Gastroesophageal sphincter (tissue), 4 donors: ENCODE measurements at regions not wholly inside any gene's neighbourhood (a gene's known extent, or its start where the extent isn't known, plus 50 kb on each side); places are given as distances from the start of the nearest gene placed in this dataset.

Experiments
- ATAC-seq: fragments of 150-250 bp; one replicate; pipeline ENCODE4 v1.9.1; 2016; ENCODE audit warnings: mild to moderate bottlenecking, moderate library complexity
- H3K27ac ChIP-seq, 4 donors: fragments of 200-600 bp; sonication (generic) in 3 of 4; 1 replicate in 3 of 4; 2 replicates in 1 of 4; pipeline ENCODE4 v1.5.1; 2016 to 2019
- H3K27me3 ChIP-seq: fragments of 200-600 bp; sonication (generic); one replicate; pipeline ENCODE4 v1.5.1; 2019
- H3K36me3 ChIP-seq, 2 donors: fragments of 200-600 bp; sonication (generic); one replicate each; pipeline ENCODE4 v1.5.1; 2019; ENCODE audit warnings: control low read depth in 1 of 2
- H3K4me1 ChIP-seq, 3 donors: fragments of 200-600 bp; sonication (generic); 1 replicate in 2 of 3; 2 replicates in 1 of 3; pipeline ENCODE4 v1.5.1; 2016 to 2019; ENCODE audit warnings: control low read depth in 2 of 3
- H3K4me3 ChIP-seq, 2 donors: fragments of 200-600 bp; sonication (generic); one replicate each; pipeline ENCODE4 v1.5.1; 2019; ENCODE audit warnings: mild to moderate bottlenecking in 1 of 2, moderate library complexity in 1 of 2
- H3K9me3 ChIP-seq, 3 donors: fragments of 200-600 bp; sonication (generic); one replicate each; pipeline ENCODE4 v1.5.1; 2017 to 2019; ENCODE audit warnings: control low read depth in 2 of 3
- EP300 ChIP-seq: sonication (generic); formaldehyde crosslinking; IDR thresholded peaks from one replicate; pipeline ENCODE4 v1.6.1; 2017; ENCODE audit warnings: antibody characterized with exemption, mild to moderate bottlenecking
- POLR2A ChIP-seq, 2 donors: fragments of 450-650 bp; IDR thresholded peaks; one replicate each; pipeline ENCODE4 v1.6.1; 2017; ENCODE audit warnings: antibody characterized with exemption in 2 of 2, mild to moderate bottlenecking in 2 of 2, moderate library complexity in 1 of 2
- POLR2AphosphoS5 ChIP-seq: sonication (generic); formaldehyde crosslinking; IDR thresholded peaks from one replicate; pipeline ENCODE4 v1.6.1; 2017; ENCODE audit warnings: antibody characterized with exemption
- WGBS, 2 donors: methylation state at CpG; one replicate each; pipeline ENCODE4 v1.1.5; 2018; ENCODE audit warnings: low coverage in 1 of 2; 5-methylcytosine and 5-hydroxymethylcytosine counted together
- TF ChIP-seq, protein P1 (sequence below), 4 experiments: fragments of 200-600 bp in 2 of 4; fragments of 450-650 bp in 2 of 4; sonication (generic) in 1 of 4; IDR thresholded peaks; one replicate each; pipeline ENCODE4 v1.5.1; 2017 to 2019; ENCODE audit warnings: antibody characterized with exemption in 4 of 4, mild to moderate bottlenecking in 2 of 4, moderate library complexity in 2 of 4

DNA sequence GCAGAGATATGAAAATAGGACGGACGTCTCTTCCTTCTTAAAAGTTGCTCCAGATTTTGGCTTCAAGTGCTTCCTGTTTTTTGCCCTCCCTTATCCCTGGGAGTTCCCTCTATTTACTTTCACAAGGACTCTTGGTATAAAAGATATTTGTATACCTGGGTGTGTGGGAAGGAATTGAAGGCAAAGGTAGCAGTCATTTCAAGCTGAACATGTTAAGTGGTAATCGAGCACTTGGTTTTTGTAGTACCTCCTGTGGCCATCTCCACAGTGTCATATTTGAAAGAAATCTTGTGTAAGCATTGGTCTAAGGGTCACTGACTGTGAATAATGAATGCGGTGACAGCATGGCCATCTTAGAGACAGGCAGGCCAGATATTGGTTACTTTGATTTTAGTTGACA, 593.6 kb downstream of the MTRR start:
- Histone ChIP-seq H3K4me3 (no peak overlapping the region), H3K27me3 (no peaks in the 10 kb centered on the region)

DNA sequence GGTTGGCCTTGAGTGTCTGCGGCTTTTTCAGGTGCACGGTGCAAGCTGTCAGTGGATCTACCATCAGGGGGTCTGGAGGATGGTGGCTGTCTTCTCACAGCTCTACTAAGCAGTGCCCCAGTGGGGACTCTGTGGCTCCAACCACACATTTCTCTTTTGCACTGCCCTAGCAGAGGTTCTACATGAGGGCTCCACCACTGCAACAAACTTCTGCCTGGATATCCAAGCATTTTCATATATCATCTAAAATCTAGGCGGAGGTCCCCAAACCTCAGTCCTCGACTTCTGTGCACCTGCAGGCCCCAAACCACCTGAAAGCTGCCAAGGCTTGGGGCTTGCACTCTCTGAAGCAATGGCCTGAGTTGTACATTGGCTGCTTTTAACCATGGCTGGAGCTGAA, 601.5 kb downstream of the MTRR start:
- H3K27me3 ChIP-seq, result no peaks in the 10 kb centered on the region
- no peak for ATAC-seq

More for the DNA sequence above, 593.6 kb downstream of the MTRR start:
- TF ChIP-seq POLR2AphosphoS5 (no peak), EP300 (no peak), POLR2A (IDR thresholded peaks at IDR 0.05) (no peak)
- TF ChIP-seq, protein P1, sequence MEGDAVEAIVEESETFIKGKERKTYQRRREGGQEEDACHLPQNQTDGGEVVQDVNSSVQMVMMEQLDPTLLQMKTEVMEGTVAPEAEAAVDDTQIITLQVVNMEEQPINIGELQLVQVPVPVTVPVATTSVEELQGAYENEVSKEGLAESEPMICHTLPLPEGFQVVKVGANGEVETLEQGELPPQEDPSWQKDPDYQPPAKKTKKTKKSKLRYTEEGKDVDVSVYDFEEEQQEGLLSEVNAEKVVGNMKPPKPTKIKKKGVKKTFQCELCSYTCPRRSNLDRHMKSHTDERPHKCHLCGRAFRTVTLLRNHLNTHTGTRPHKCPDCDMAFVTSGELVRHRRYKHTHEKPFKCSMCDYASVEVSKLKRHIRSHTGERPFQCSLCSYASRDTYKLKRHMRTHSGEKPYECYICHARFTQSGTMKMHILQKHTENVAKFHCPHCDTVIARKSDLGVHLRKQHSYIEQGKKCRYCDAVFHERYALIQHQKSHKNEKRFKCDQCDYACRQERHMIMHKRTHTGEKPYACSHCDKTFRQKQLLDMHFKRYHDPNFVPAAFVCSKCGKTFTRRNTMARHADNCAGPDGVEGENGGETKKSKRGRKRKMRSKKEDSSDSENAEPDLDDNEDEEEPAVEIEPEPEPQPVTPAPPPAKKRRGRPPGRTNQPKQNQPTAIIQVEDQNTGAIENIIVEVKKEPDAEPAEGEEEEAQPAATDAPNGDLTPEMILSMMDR (IDR thresholded peaks at IDR 0.05), result no peak
- 60 to 88% methylated on average over 4 of the region's 4 CpGs for WGBS, 2 donors
- peaks cover 3 to 17% of the 10 kb centered on the region in 2 donors for H3K36me3 ChIP-seq
- H3K27ac ChIP-seq, result no peak overlapping the region
- no peaks in the 10 kb centered on the region for H3K9me3 ChIP-seq
- peaks cover 0 to 16% (median 0%) of the 10 kb centered on the region in 3 donors for H3K4me1 ChIP-seq
- no peak for ATAC-seq

DNA sequence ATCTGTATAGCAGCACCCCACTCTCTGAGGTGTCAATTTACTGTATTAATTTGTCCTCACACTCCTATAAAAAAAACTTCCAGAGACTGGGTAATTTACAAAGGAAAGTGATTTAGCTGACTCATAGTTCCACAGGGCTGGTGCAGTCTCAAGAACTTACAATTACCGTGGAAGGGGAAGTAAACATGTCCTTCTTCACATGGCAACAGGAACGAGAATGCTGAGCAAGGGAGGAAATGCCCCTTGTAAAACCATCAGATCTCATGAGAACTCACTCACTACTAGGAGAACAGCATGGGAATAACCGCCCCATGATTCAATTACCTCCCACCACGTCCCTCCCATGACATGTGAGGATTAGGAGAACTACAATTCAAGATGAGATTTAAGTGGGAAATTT, 602.6 kb downstream of the MTRR start:
- H3K27ac ChIP-seq, result no peak overlapping the region
- no peaks in the 10 kb centered on the region for H3K9me3 ChIP-seq
- H3K4me1 ChIP-seq, result no peaks in the 10 kb centered on the region
- no peak for TF ChIP-seq POLR2A (IDR thresholded peaks at IDR 0.05)
- TF ChIP-seq POLR2AphosphoS5, result no peak
- TF ChIP-seq, protein P1 (IDR thresholded peaks at IDR 0.05), result no peak
- no peak for TF ChIP-seq EP300
- WGBS, 2 donors, result 72 to 82% methylated on average over 4 of the region's 4 CpGs
- no peaks in the 10 kb centered on the region for H3K27me3 ChIP-seq
- no peaks in the 10 kb centered on the region for H3K36me3 ChIP-seq
- no peak overlapping the region for H3K4me3 ChIP-seq
- no peak for ATAC-seq

More for the DNA sequence above, 601.5 kb downstream of the MTRR start:
- H3K4me1 ChIP-seq, result no peaks in the 10 kb centered on the region
- no peaks in the 10 kb centered on the region for H3K36me3 ChIP-seq
- 72 to 94% methylated on average over 2 to 3 of the region's 4 CpGs for WGBS, 2 donors
- no peaks in the 10 kb centered on the region for H3K9me3 ChIP-seq
- H3K4me3 ChIP-seq, result no peak overlapping the region
- no peak for TF ChIP-seq POLR2A (IDR thresholded peaks at IDR 0.05)
- TF ChIP-seq, protein P1 (IDR thresholded peaks at IDR 0.05), result no peak
- no peak for TF ChIP-seq EP300
- TF ChIP-seq POLR2AphosphoS5, result no peak
- no peak overlapping the region for H3K27ac ChIP-seq

DNA sequence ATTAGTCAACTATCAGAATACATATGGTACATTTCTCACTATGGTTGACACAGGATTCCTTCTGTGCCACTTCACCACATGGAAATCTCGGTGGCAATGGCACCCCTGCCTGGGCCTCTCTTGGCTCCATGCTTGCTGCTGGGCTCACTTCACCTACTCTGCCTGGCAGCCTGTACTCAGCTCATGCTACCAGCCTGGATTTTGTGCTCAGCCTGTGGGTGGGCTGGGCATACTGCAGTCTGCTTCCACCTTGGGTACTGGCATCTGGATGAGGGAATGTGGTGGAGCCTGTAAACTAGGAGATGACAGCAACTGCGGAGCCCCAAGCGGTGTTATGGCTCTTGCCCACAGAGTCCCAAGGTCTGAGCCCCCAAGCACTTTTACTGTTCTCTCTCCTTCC, 604.1 kb downstream of the MTRR start:
- 33% methylated on average over 1 of the region's 3 CpGs; no CpG with 5 or more reads in 1 of the 2 donors for WGBS, 2 donors
- Histone ChIP-seq H3K4me1 (no peaks in the 10 kb centered on the region), H3K36me3 (no peaks in the 10 kb centered on the region), H3K4me3 (no peak overlapping the region), H3K27me3 (no peaks in the 10 kb centered on the region), H3K27ac (no peak overlapping the region), H3K9me3 (no peaks in the 10 kb centered on the region)
- TF ChIP-seq, protein P1 (IDR thresholded peaks at IDR 0.05), result no peak
- no peak for TF ChIP-seq POLR2A (IDR thresholded peaks at IDR 0.05)
- TF ChIP-seq EP300, result no peak
- TF ChIP-seq POLR2AphosphoS5, result no peak
- ATAC-seq, result no peak

DNA sequence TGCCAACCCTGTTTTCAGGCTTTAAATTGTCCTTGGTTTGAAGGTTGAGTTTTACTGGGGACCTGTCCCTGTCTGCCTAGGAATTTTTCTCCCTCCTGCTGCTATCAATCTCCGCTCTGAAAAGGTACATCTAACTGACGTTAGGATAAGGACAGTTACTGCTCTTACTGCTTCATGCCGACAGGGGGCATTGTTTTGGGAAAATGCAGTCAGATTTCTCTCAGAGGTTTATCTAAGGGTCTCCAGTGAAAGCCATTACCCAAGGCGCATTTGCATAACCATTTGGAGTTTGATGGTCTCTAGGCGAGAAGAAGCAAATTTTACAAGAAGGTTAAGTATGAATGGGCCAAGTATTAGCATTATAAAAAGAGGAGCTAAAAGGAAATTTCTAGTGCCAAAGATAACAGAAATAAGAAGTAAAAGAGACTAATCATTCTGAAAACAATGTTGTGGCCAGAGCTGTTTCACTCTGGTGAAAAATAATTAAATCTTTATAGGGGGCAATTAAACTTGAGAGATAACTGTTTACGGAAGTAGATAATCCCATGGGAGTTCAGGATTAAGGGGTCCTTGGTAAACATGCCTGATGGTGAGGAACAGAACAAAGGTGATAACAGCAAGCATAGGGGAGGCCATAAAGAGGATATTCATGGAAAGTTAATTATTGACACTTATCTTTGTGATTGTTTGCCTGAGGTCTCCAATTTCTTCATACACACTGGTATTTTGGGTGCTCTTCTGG, 605.0 kb downstream of the MTRR start:
- WGBS, 2 donors, result 75 to 80% methylated on average over 3 to 6 of the region's 6 CpGs
- Histone ChIP-seq H3K9me3 (no peaks in the 10 kb centered on the region), H3K4me1 (no peaks in the 10 kb centered on the region), H3K36me3 (no peaks in the 10 kb centered on the region), H3K27me3 (no peaks in the 10 kb centered on the region), H3K4me3 (no peak overlapping the region), H3K27ac (no peak overlapping the region)
- no peak for ATAC-seq
- TF ChIP-seq POLR2A (IDR thresholded peaks at IDR 0.05) (no peak), POLR2AphosphoS5 (no peak), EP300 (no peak)
- TF ChIP-seq, protein P1 (IDR thresholded peaks at IDR 0.05), result no peak
